ENCODE measurements at regions not wholly inside any gene's neighbourhood (a gene's known extent, or its start where the extent isn't known, plus 50 kb on each side); places are given as distances from the start of the nearest gene placed in this dataset.

DNA sequence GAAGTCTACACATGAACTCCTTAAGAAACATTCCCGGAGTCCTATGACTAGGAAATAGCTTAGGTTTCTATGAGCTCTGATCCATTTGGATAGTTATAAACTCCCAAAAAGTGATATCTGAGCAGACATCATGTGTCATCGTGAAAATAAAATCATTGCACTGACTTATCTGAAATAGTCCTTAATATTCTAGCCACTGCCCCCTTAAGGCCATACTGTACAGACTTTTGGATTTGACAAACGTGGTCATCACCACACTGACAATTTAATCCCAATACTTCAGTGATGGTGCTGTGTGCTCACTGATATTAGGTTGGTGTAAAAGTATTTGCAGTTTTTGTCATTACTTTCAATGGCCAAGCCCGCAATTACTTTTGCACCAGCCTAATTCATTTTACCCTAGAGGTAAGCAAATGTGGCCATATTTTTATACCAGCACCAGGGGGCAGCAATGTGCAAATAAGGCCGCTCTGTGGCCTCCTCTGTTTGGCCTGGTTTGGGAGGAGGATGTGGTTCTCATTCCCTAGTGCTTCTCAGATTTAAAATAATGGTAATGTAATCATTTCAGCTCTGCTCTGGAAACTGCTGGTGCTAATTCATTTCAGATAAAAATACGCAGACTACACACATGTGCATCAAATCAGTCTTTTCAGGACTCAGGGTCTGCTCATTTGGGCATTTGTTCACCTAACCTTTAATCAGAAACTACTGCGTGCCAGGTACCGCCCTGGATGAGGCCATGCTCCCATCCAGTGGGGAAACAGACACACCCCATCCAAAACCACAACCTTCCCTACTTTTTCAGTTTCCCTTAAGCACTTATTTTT lies 196.4 kb upstream of the C1QTNF7 start (continued):
- TF ChIP-seq, protein P1, sequence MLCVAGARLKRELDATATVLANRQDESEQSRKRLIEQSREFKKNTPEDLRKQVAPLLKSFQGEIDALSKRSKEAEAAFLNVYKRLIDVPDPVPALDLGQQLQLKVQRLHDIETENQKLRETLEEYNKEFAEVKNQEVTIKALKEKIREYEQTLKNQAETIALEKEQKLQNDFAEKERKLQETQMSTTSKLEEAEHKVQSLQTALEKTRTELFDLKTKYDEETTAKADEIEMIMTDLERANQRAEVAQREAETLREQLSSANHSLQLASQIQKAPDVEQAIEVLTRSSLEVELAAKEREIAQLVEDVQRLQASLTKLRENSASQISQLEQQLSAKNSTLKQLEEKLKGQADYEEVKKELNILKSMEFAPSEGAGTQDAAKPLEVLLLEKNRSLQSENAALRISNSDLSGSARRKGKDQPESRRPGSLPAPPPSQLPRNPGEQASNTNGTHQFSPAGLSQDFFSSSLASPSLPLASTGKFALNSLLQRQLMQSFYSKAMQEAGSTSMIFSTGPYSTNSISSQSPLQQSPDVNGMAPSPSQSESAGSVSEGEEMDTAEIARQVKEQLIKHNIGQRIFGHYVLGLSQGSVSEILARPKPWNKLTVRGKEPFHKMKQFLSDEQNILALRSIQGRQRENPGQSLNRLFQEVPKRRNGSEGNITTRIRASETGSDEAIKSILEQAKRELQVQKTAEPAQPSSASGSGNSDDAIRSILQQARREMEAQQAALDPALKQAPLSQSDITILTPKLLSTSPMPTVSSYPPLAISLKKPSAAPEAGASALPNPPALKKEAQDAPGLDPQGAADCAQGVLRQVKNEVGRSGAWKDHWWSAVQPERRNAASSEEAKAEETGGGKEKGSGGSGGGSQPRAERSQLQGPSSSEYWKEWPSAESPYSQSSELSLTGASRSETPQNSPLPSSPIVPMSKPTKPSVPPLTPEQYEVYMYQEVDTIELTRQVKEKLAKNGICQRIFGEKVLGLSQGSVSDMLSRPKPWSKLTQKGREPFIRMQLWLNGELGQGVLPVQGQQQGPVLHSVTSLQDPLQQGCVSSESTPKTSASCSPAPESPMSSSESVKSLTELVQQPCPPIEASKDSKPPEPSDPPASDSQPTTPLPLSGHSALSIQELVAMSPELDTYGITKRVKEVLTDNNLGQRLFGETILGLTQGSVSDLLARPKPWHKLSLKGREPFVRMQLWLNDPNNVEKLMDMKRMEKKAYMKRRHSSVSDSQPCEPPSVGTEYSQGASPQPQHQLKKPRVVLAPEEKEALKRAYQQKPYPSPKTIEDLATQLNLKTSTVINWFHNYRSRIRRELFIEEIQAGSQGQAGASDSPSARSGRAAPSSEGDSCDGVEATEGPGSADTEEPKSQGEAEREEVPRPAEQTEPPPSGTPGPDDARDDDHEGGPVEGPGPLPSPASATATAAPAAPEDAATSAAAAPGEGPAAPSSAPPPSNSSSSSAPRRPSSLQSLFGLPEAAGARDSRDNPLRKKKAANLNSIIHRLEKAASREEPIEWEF (IDR thresholded peaks at IDR 0.05; ENCODE audit: insufficient replicate concordance, low read depth, low read length): no peak

DNA sequence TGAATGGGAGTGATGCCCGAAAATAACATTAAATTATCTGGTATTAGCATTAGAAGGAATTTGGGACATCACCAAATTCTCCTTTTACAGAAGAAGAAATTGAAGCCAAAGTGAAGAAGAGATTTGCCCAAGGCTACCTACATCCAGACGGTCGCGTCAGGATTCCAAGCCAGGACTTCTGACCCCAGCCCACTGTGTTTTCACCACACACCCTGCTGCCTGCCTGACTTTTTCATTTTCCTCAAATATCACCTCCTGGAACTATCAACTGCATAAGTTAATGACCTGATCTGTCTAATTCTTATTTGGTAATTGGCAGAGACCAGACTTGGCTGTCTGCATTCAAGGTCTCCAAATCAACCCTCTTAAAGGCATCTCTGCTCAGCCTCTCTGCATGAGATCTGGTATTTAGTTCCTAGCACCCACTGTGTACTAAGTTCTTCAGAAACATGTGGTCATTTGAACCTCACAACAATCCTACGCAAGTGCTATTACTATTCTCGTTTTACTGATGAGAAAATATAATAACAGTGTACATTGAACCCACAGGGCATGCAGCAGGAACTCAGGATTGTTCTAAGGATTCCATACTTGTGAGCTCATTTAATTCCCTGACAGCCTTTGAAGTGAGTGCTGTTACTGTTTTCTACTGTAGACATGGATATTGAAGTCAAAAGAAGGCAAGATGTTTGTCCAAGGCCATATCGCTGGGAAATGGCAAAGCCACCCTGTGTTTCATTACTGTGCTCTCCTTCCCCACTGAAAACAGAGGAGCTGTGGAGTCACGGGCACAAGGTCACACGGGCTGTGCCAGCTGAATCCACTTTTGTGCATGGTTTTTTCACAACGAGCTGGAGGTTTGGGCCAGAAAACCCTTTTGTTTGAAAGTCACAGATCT lies 195.2 kb upstream of the C1QTNF7 start:
- no peak for TF ChIP-seq ZNF622 (IDR thresholded peaks at IDR 0.05)
- no peak for TF ChIP-seq RELA (IDR thresholded peaks at IDR 0.05; ENCODE audit: borderline replicate concordance, partially characterized antibody)
- Histone ChIP-seq H3K4me1 (ENCODE audit: control insufficient read depth, insufficient read depth, low read length) (peaks cover 11% of the 10 kb centered on the region), H3K4me3 (no peak overlapping the region), H3K9ac (ENCODE audit: control insufficient read depth, insufficient read depth, low read length) (no peak overlapping the region), H3K27me3 (replicated peaks in 1 of 2; ENCODE audit: control insufficient read depth in 2 of 2, insufficient read depth in 2 of 2, low read length in 1 of 2) (no peaks in the 10 kb centered on the region; a peak in 1 of 4 replicates), H3K36me3 (ENCODE audit: control insufficient read depth in 2 of 2, insufficient read depth in 2 of 2, low read length in 1 of 2) (no peaks in the 10 kb centered on the region), H2AFZ (ENCODE audit: control insufficient read depth, low read depth, low read length) (peak overlapping the region; percentile 60), H4K20me1 (ENCODE audit: control insufficient read depth, insufficient read depth) (no peaks in the 10 kb centered on the region), H3K27ac (ENCODE audit: control insufficient read depth, insufficient read depth) (no peak overlapping the region), H3K9me3 (replicated peaks; ENCODE audit: control insufficient read depth, insufficient read depth, low read length) (no peaks in the 10 kb centered on the region), H3K4me2 (ENCODE audit: control insufficient read depth, insufficient read depth) (peak overlapping the region; percentile 59; the same call in 1 of the 2 replicates), H3K79me2 (ENCODE audit: control insufficient read depth, insufficient read depth, low read length) (no peaks in the 10 kb centered on the region)
- ATAC-seq (no peak), FAIRE-seq (no peak), DNase-seq (ENCODE audit: low read depth, low spot score) (no peak)
- POLR2A ChIA-PET: no interaction called here
- intact Hi-C loops (cut with micrococcal nuclease; ENCODE audit: unreplicated experiment): loop anchor here (10.0 kb wide), 1 partner anchor 482 kb away; no protein-coding TSS in a partner anchor
- CTCF ChIA-PET: interaction anchor here (0.5 to 5.1 kb wide), 8 partner anchors 10 to 866 kb away, joined by 3 to 41 read pairs (median 6); no protein-coding TSS in a partner anchor
- in situ Hi-C loops (cut with MboI): loop anchor here (5.0 to 25.0 kb wide), 2 partner anchors 225 to 730 kb away; partner anchors contain the start of gene FGFBP2
- BruUV-seq (replicated peaks): no TSS peak
- 57% methylated on average over 10 of the region's 10 CpGs for WGBS (ENCODE audit: insufficient coverage, insufficient replicate concordance, low lambda C conversion rate, missing lambda C conversion rate)
- RAD21 ChIA-PET (ENCODE audit: unreplicated experiment): interaction anchor here (1.2 to 1.6 kb wide), 4 partner anchors 9 to 226 kb away, joined by 3 to 5 read pairs (median 4); no protein-coding TSS in a partner anchor
- SMC1A ChIA-PET (ENCODE audit: uncharacterized antibody, unreplicated experiment): interaction anchor here (1.0 to 2.5 kb wide), 3 partner anchors 9 to 164 kb away, joined by 3 to 10 read pairs (median 7); no protein-coding TSS in a partner anchor
